LHCN-M2 (cell line): ENCODE measurements at regions not wholly inside any gene's neighbourhood (a gene's known extent, or its start where the extent isn't known, plus 50 kb on each side); places are given as distances from the start of the nearest gene placed in this dataset.

Experiments used
- DNase-seq: peaks from one replicate; pipeline ENCODE4 v3.0.0-alpha.2; 2012; ENCODE audit warnings: low read depth

- DNase-seq, result no peak
Measured at GRCh38 chr10:106520698-106521097, 643.8 kb downstream of the SORCS1 start.

- no peak for DNase-seq
Measured at GRCh38 chr10:106519376-106520030, 645.0 kb downstream of the SORCS1 start.

GRCh38 chr10:106515206-106515790 lies 649.2 kb downstream of the SORCS1 start:
- DNase-seq, result no peak

DNA sequence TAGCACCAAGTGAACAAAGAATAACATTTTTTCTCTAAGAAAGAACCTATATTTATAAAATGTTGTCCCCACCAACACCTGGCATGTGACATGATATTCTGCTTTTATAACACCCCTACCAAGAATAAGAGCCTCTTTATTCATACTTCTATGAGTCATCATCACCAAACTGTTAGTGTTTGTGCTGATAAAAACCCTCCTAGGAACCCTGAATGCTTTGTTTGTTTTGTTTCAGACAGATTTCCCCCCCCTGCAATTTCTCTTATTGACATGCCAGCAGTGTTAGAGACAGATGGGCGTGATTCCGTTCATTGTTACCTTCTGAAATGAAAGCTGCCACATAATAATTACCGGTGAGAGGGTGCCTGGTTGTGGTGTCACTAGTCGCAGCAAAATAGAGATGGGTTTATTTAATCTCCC lies 651.1 kb downstream of the SORCS1 start:
- no peak for DNase-seq

DNA sequence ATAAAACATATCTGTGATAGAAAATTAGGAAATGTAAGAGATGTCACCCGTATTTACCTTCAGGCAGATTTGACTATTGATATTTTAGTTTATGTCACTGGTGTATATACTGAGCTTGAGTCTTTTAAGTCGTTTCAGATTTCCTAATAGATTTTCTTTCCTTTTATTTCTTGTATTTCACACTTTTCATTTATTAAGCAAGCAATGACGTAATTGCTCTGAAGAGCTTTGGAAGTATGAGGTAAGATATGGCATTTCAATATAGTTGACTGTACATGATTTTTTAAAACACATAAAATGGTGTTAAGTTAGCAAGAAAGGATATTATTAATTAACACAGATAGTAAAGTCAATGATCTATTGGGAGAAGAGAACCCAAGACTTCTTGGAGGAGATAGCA lies 652.6 kb downstream of the SORCS1 start:
- DNase-seq, result no peak

DNA sequence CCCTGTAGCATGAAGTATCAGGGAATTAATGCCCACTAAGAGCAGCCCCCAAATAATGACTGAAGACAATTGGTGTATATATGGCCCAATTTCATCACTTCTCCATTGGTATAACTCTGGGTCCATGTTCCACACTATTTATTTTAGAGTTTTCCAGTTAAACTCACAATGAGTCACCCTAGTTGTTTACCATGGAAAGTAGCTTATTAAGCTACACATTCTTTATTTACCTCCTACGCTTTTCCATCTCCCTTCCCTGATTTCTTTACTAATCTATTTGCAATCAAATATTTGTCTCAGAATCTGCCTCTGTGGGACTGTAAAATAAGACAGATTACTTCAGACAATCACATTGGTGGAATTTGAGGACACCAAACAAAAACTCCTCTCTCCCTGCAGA lies 655.6 kb downstream of the SORCS1 start:
- no peak for DNase-seq

- no peak for DNase-seq
Measured at GRCh38 chr10:106506526-106507283, 657.8 kb downstream of the SORCS1 start.

- DNase-seq, result no peak
Measured at GRCh38 chr10:106504536-106504935, 660.0 kb downstream of the SORCS1 start.

DNA sequence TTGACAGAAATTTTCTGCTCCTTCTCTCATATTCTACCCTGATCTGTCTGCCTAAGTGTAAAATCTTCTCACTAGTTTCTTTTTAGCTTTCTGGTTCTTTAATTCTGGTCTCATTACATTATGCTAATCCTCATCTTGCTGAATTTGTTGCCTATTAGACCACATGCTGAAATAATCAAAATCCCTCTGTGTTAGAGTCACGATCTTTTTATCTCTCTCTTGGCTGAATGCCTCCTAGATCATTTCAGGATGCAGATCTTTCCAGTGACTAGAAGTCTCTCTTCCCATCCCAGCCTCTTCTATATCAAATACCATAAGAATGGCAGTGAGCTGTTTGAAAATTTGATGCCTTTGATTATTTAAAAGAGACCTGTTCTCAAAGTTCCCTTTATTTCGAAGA lies 661.9 kb downstream of the SORCS1 start:
- DNase-seq, result no peak

GRCh38 chr10:106500925-106501525 lies 663.5 kb downstream of the SORCS1 start:
- no peak for DNase-seq

DNA sequence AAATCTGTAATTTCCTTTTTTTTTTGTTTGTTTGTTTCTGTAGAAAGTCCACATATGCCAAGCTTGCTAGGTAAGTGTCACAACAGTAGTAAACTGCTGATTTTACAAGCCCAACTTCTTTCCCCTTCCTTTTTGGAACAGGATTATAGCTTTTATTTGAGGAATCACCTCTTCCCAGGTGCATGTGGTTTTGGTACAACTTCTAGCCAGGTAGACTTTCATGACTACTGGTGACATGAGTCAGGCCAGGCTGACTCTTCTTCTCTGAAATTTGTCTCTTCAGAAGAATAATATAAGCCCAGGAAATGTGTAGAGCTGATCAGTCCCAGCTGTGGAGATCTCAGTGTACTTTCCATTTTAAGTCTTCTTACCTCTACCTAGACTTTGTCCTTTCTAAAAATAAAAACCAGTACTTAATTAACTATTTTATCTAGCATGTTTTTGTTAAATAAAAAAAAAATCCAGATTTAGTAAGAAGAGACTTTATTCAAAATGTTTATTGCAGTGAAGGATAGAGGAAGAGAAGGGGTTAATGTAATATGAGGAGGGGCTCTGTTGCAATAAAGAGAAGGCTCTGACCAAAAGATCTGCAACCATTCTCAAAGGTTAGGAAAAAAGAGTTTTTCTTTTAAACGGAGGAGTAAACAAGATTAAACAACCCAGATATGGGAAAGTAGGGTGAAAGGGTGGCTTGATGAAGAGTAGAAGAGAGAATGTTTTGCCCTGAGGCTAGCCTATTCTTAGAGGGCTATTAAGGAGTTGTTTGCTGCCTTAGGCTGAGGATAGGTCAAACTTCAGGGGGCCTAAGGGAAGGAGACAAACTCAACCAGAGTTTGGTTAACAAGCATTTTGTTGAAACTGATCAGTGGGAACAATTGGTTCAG lies 664.2 kb downstream of the SORCS1 start:
- no peak for DNase-seq

- DNase-seq, result no peak
Measured at GRCh38 chr10:106499448-106499847, 665.1 kb downstream of the SORCS1 start.

DNA sequence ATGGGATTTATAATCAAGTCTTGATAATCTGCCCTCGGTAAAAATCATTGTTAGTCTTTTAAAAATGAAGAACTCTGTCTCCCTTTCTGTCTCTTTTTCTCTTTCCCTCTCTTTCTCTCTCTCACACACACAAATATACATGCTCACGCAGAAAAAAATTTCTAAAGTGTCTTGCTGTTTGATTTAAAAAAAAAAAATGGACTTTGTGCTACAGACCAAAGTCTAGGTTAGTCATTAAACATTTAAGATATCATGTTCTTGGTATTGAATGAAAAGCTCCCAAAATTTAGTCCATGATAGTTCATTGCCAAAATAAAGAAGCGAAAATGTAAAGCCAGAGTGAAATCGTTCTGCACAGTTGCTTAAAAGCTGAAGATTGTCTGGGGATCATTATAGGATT lies 665.8 kb downstream of the SORCS1 start:
- no peak for DNase-seq

DNA sequence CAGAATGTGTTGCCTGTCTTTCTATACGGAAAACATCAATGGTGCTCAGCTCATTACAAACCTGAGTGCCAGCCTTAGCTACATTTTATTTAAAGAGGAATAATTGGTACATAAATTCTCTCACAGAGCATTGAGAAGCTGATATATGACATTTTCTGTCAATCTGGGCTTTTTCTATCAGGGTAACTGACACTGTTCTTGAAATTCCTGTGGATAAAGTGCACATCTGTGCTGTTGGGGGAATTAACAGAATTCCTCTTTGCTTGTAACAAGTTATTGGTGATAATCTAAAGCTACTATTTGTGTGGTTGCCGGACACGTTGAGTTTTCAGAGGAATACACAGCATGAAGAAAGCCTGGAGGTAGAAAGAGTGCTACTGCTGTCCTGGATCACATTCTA lies 668.6 kb downstream of the SORCS1 start:
- DNase-seq, result no peak

DNA sequence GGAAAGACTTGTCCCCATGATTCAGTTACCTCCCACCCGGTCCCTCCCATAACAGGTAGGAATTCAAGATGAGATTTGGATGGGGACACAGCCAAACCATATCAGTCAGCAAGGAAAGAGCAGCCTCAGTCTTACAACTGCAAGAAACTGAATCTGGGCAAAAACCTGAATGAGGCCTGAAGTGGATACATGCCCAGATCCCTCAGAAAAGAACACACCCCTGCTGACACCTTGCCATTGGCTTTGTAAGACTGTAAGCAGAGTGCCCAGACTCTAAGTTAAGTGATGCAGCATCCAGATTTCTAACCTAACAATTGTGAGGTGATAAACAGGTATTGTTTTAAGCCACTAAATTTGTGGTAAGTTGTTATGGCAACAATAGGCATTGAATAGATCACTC lies 670.8 kb downstream of the SORCS1 start:
- DNase-seq, result no peak

DNA sequence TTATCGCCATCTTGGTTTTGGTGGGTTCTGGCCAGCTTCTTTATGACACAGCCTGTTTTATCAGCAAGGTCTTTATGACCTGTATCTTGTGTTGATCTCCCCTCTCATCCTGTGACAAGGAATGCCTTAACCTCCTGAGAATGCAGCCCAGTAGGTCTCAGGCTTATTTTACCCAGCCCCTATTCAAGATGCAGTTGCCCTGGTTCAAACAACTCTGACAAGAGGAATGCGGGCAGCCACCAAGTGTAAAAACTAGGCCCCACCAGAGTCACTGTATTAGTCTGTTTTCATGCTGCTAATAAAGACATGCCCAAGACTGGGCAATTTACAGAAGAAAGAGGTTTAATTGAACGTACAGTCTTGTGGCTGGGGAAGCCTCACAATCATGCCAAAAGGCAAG lies 671.3 kb downstream of the SORCS1 start:
- DNase-seq, result no peak

DNA sequence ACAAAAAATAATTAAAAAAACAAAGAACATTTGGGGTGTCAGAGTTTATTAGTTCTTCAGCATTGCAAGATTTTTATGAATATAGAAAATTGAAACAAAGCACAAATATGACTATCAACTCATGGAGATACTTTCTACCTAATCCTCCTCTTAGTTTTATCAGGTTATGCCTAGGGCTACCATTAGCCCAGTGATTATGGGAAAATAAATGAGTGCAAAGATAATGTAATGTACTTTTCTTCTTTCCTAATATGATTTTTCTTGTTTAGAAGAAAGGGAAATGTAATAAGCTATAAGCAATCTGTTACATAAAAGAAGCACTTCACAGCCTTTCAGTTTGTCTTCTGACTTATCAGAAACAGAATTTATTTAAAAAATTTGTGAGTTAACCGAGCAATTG lies 676.8 kb downstream of the SORCS1 start:
- DNase-seq, result no peak

DNA sequence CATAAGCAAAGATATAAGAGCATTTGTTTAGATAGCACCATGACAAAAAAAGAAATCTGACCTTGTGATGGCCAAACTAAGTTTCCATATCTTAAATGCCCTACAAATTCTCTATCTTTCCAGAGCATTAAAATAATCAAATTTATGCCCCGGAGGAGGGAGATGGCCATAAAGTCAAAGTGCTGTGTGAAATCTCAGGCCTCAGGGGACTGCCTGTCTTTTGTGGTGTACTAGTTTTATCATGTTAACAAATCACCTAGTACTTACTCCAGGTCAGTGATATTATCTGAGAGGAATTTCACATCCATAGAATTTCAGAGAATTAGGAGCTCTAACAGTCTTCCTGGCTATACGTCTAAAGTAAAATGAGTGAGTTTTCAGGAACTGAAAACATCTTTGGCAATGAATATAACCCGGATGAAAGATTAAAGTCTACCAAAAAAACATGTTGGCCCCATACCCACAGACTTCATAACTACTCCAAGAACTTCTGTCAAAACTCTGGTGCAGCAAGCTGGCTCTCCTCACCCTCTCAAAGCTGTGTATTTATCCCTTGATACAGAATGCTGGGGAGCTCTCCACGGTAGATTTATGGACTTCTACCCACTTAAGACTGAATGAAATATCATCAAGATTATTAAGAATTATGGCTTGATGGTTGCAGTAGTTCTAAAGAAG lies 682.8 kb downstream of the SORCS1 start:
- DNase-seq, result no peak

DNA sequence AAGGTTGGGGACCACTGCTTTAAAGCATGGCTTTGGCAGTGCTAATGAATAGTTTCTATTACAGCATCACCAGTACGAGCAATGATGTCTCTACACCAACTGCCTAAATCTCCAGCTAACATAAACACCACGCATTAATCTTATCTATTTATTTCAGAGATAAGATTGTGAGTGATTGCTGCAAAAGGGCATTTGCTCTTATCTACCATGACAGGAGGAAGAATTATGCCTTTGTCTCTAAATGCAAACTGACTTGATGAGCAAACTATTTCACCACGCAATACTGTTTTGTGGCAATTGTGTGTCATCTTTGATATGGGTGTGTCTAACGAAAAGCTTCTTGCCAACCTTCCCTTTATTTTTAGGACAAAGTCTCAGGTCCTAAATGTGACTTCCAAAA lies 684.9 kb downstream of the SORCS1 start:
- no peak for DNase-seq

DNA sequence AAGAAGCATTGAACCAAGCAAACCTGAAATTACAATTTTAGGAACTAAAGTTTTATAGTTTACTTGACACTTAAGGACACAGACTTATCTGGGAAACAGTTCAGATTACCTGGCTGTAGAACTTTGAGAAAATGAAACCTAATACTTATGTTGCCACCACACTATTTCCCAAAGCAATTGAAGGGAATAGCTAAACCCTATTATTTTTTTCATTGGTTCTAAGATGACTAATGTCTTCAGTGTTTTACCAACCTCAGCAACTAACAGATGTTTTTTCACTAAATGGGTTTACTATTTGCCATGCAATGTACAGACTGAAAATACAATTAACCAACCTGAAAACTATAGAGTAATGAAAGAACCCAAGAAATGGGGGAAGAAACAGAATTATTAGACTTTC lies 689.6 kb downstream of the SORCS1 start:
- no peak for DNase-seq

- no peak for DNase-seq
Measured at GRCh38 chr10:106473129-106473685, 691.3 kb downstream of the SORCS1 start.
